Body of pancreas (tissue), 4 donors: ENCODE measurements at regions not wholly inside any gene's neighbourhood (a gene's known extent, or its start where the extent isn't known, plus 50 kb on each side); places are given as distances from the start of the nearest gene placed in this dataset.

Experiments used
- POLR2A ChIP-seq, 3 donors: fragments of 450-650 bp; IDR thresholded peaks; one replicate each; pipeline ENCODE4 v1.6.1; 2016; ENCODE audit warnings: antibody characterized with exemption in 3 of 3, mild to moderate bottlenecking in 2 of 3
- TF ChIP-seq, protein P1 (sequence below), 7 experiments: fragments of 450-650 bp in 4 of 7; fragments of 200-600 bp in 3 of 7; sonication (generic) in 3 of 7; IDR thresholded peaks; one replicate each; pipeline ENCODE4 v1.5.1; 2016 to 2019; ENCODE audit warnings: antibody characterized with exemption in 7 of 7

DNA sequence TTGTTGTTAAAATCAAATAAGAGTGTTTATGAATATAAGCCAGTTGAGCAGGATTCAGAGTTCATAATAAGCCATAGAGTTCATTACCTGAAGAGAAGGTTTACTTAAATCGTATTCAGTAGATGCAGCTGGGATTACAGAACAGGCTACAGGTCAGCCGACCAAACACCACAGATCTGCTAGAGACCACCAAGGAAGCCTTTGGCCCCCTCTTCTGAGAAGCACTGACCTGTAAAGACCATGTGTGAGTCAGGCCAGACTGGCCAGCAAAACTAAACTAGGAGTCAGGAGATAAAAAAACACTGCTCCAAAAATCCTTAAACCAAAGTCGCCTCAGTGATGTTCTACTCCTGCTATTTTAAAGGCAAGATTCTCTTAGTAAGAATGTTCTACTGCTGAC lies 1125.5 kb downstream of the FAT4 start:
- no peak for TF ChIP-seq POLR2A (IDR thresholded peaks at IDR 0.05)
- TF ChIP-seq, protein P1, sequence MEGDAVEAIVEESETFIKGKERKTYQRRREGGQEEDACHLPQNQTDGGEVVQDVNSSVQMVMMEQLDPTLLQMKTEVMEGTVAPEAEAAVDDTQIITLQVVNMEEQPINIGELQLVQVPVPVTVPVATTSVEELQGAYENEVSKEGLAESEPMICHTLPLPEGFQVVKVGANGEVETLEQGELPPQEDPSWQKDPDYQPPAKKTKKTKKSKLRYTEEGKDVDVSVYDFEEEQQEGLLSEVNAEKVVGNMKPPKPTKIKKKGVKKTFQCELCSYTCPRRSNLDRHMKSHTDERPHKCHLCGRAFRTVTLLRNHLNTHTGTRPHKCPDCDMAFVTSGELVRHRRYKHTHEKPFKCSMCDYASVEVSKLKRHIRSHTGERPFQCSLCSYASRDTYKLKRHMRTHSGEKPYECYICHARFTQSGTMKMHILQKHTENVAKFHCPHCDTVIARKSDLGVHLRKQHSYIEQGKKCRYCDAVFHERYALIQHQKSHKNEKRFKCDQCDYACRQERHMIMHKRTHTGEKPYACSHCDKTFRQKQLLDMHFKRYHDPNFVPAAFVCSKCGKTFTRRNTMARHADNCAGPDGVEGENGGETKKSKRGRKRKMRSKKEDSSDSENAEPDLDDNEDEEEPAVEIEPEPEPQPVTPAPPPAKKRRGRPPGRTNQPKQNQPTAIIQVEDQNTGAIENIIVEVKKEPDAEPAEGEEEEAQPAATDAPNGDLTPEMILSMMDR (IDR thresholded peaks at IDR 0.05) = no peak
